Duodenal mucosa (tissue), 2 donors: ENCODE measurements at regions not wholly inside any gene's neighbourhood (a gene's known extent, or its start where the extent isn't known, plus 50 kb on each side); places are given as distances from the start of the nearest gene placed in this dataset.

Experiments used
- H3K27ac ChIP-seq: one replicate; pipeline ENCODE4 v1.7.0; 2013; ENCODE audit warnings: low read depth, low read length
- H3K27me3 ChIP-seq, 2 donors: one replicate each; pipeline ENCODE4 v1.7.0; 2013; ENCODE audit warnings: low read length in 2 of 2, control low read depth in 1 of 2; ENCODE audit not compliant: insufficient read depth in 2 of 2, control insufficient read depth in 1 of 2
- H3K36me3 ChIP-seq, 2 donors: one replicate each; pipeline ENCODE4 v1.7.0; 2013; ENCODE audit warnings: low read length in 2 of 2, control low read depth in 1 of 2; ENCODE audit not compliant: insufficient read depth in 2 of 2, control insufficient read depth in 1 of 2
- H3K4me1 ChIP-seq, 2 donors: one replicate each; pipeline ENCODE4 v1.7.0; 2013; ENCODE audit warnings: low read length in 2 of 2, control low read depth in 1 of 2; ENCODE audit not compliant: insufficient read depth in 2 of 2, control insufficient read depth in 1 of 2
- H3K4me3 ChIP-seq, 2 donors: one replicate each; pipeline ENCODE4 v1.7.0; 2013; ENCODE audit warnings: low read length in 2 of 2, low read depth in 1 of 2
- H3K9ac ChIP-seq, 2 donors: one replicate each; pipeline ENCODE4 v1.7.0; 2013; ENCODE audit warnings: low read length in 2 of 2, low read depth in 1 of 2
- H3K9me3 ChIP-seq, 2 donors: one replicate each; pipeline ENCODE4 v1.7.0; 2013; ENCODE audit warnings: low read length in 2 of 2, control low read depth in 1 of 2; ENCODE audit not compliant: control insufficient read depth in 1 of 2

GRCh38 chr13:83516781-83517180 is 365.5 kb downstream of the SLITRK1 start:
- H3K4me3 ChIP-seq = no peak overlapping the region
- H3K27ac ChIP-seq = no peak overlapping the region
- H3K9me3 ChIP-seq = peaks cover 0 to 4% of the 10 kb centered on the region in 2 donors
- H3K36me3 ChIP-seq = no peaks in the 10 kb centered on the region
- H3K27me3 ChIP-seq = no peaks in the 10 kb centered on the region
- no peak overlapping the region for H3K9ac ChIP-seq
- H3K4me1 ChIP-seq = no peaks in the 10 kb centered on the region

GRCh38 chr13:83515268-83516015 is 366.8 kb downstream of the SLITRK1 start:
- Histone ChIP-seq H3K9me3 (peaks cover 0 to 4% of the 10 kb centered on the region in 2 donors), H3K4me1 (no peaks in the 10 kb centered on the region), H3K27me3 (no peaks in the 10 kb centered on the region), H3K4me3 (no peak overlapping the region), H3K36me3 (no peaks in the 10 kb centered on the region), H3K27ac (no peak overlapping the region), H3K9ac (no peak overlapping the region)

GRCh38 chr13:83508771-83509301 is 373.4 kb downstream of the SLITRK1 start:
- no peak overlapping the region for H3K27ac ChIP-seq
- no peak overlapping the region for H3K9ac ChIP-seq
- H3K36me3 ChIP-seq = no peaks in the 10 kb centered on the region
- no peaks in the 10 kb centered on the region for H3K9me3 ChIP-seq
- H3K4me3 ChIP-seq = no peak overlapping the region
- H3K4me1 ChIP-seq = no peaks in the 10 kb centered on the region
- H3K27me3 ChIP-seq = no peaks in the 10 kb centered on the region

GRCh38 chr13:83503424-83503823 is 378.9 kb downstream of the SLITRK1 start:
- H3K27me3 ChIP-seq = no peaks in the 10 kb centered on the region
- no peak overlapping the region for H3K9ac ChIP-seq
- no peak overlapping the region for H3K4me3 ChIP-seq
- H3K9me3 ChIP-seq = peaks cover 2 to 3% of the 10 kb centered on the region in 2 donors
- H3K4me1 ChIP-seq = no peaks in the 10 kb centered on the region
- H3K27ac ChIP-seq = no peak overlapping the region
- no peaks in the 10 kb centered on the region for H3K36me3 ChIP-seq

- Histone ChIP-seq H3K9ac (no peak overlapping the region), H3K4me3 (no peak overlapping the region), H3K4me1 (no peaks in the 10 kb centered on the region), H3K9me3 (peaks cover 4 to 8% of the 10 kb centered on the region in 2 donors), H3K36me3 (no peaks in the 10 kb centered on the region), H3K27me3 (no peaks in the 10 kb centered on the region), H3K27ac (no peak overlapping the region)
These were observed 383.0 kb downstream of the SLITRK1 start for GRCh38 chr13:83499286-83499685.

- H3K27me3 ChIP-seq = no peaks in the 10 kb centered on the region
- peaks cover 4 to 8% of the 10 kb centered on the region in 2 donors for H3K9me3 ChIP-seq
- no peaks in the 10 kb centered on the region for H3K4me1 ChIP-seq
- no peak overlapping the region for H3K4me3 ChIP-seq
- no peaks in the 10 kb centered on the region for H3K36me3 ChIP-seq
- H3K9ac ChIP-seq = no peak overlapping the region
- H3K27ac ChIP-seq = no peak overlapping the region
These were observed 383.6 kb downstream of the SLITRK1 start for GRCh38 chr13:83498481-83499190.

- Histone ChIP-seq H3K9me3 (peaks cover 2 to 8% of the 10 kb centered on the region in 2 donors), H3K4me3 (no peak overlapping the region), H3K4me1 (no peaks in the 10 kb centered on the region), H3K9ac (no peak overlapping the region), H3K27me3 (no peaks in the 10 kb centered on the region), H3K36me3 (no peaks in the 10 kb centered on the region), H3K27ac (no peak overlapping the region)
These were observed 384.2 kb downstream of the SLITRK1 start for GRCh38 chr13:83498045-83498444.

GRCh38 chr13:83496501-83496900 is 385.8 kb downstream of the SLITRK1 start:
- Histone ChIP-seq H3K4me1 (no peaks in the 10 kb centered on the region), H3K27me3 (no peaks in the 10 kb centered on the region), H3K9me3 (peaks cover 2 to 8% of the 10 kb centered on the region in 2 donors), H3K4me3 (no peak overlapping the region), H3K9ac (no peak overlapping the region), H3K36me3 (no peaks in the 10 kb centered on the region), H3K27ac (no peak overlapping the region)

GRCh38 chr13:83485101-83485500 is 397.2 kb downstream of the SLITRK1 start:
- Histone ChIP-seq H3K4me1 (no peaks in the 10 kb centered on the region), H3K9me3 (peaks cover 3 to 5% of the 10 kb centered on the region in 2 donors), H3K4me3 (no peak overlapping the region), H3K36me3 (no peaks in the 10 kb centered on the region), H3K27me3 (no peaks in the 10 kb centered on the region), H3K27ac (no peak overlapping the region), H3K9ac (no peak overlapping the region)

GRCh38 chr13:83471011-83471410 is 411.3 kb downstream of the SLITRK1 start:
- Histone ChIP-seq H3K9me3 (peaks cover 4 to 6% of the 10 kb centered on the region in 2 donors), H3K36me3 (no peaks in the 10 kb centered on the region), H3K4me1 (no peaks in the 10 kb centered on the region), H3K9ac (no peak overlapping the region), H3K4me3 (no peak overlapping the region), H3K27me3 (no peaks in the 10 kb centered on the region), H3K27ac (no peak overlapping the region)
